GM20000 (cell line): ENCODE measurements at regions not wholly inside any gene's neighbourhood (a gene's known extent, or its start where the extent isn't known, plus 50 kb on each side); places are given as distances from the start of the nearest gene placed in this dataset.

ENCODE experiments used
- DNase-seq: peaks from one replicate; pipeline ENCODE4 v3.0.0; 2012; ENCODE audit warnings: low spot score
- CTCF ChIP-seq: IDR thresholded peaks from 2 replicates; pipeline ENCODE4 v1.5.1; 2012; ENCODE audit warnings: mild to moderate bottlenecking, control low read depth; ENCODE audit errors: extremely low read depth, missing control alignments

- no peak for TF ChIP-seq CTCF
- no peak for DNase-seq
These were observed 307.2 kb downstream of the SLC7A11 start for GRCh38 chr4:137934911-137935310.

GRCh38 chr4:137934046-137934445 is 308.1 kb downstream of the SLC7A11 start:
- DNase-seq, result no peak
- TF ChIP-seq CTCF, result no peak

- no peak for TF ChIP-seq CTCF
- no peak for DNase-seq
These were observed 314.2 kb downstream of the SLC7A11 start for GRCh38 chr4:137927972-137928371.

GRCh38 chr4:137923494-137923893 is 318.7 kb downstream of the SLC7A11 start:
- no peak for TF ChIP-seq CTCF
- no peak for DNase-seq

GRCh38 chr4:137922721-137923120 is 319.4 kb downstream of the SLC7A11 start:
- TF ChIP-seq CTCF, result no peak
- no peak for DNase-seq

GRCh38 chr4:137909529-137910309 is 332.4 kb downstream of the SLC7A11 start:
- DNase-seq, result no peak
- TF ChIP-seq CTCF, result no peak

- no peak for DNase-seq
- TF ChIP-seq CTCF, result no peak
These were observed 336.2 kb downstream of the SLC7A11 start for GRCh38 chr4:137905930-137906329.
